Pancreas (tissue), 10 donors: ENCODE measurements at regions not wholly inside any gene's neighbourhood (a gene's known extent, or its start where the extent isn't known, plus 50 kb on each side); places are given as distances from the start of the nearest gene placed in this dataset.

Experiments
- ATAC-seq, 4 donors: fragments of 200-7000 bp; cut with Tn5 transposase; one replicate each; pipeline versions ENCODE4 v1.8.0 to v1.9.1; 2020; ENCODE audit warnings: mild to moderate bottlenecking in 4 of 4, moderate library complexity in 4 of 4
- DNase-seq, 6 donors: peaks; one replicate each; pipeline ENCODE4 v3.0.0-alpha.2; 2020
- FAIRE-seq: peaks from 2 replicates; lab custom pipeline; 2012; peaks lifted over from hg19 to GRCh38; lab: Jason Lieb, UNC
- H3K27ac ChIP-seq, 4 donors: fragments of 200-600 bp; sonication (generic); 1 replicate in 3 of 4; 2 replicates in 1 of 4; pipeline versions ENCODE4 v1.5.0 to v1.8.0; 2020
- H3K27me3 ChIP-seq, 4 donors: fragments of 200-600 bp; one replicate each; pipeline ENCODE4 v1.8.0; 2021
- H3K36me3 ChIP-seq, 3 donors: fragments of 200-600 bp; sonication (generic) in 1 of 3; one replicate each; pipeline versions ENCODE4 v1.5.0 to v1.8.0; 2020 to 2021
- H3K4me1 ChIP-seq, 3 donors: fragments of 200-600 bp; one replicate each; pipeline ENCODE4 v1.8.0; 2021
- H3K4me3 ChIP-seq, 4 donors: fragments of 200-600 bp; sonication (generic) in 2 of 4; one replicate each; pipeline versions ENCODE4 v1.5.0 to v1.8.0; 2020 to 2021
- H3K9me3 ChIP-seq, 4 donors: fragments of 200-600 bp; one replicate each; pipeline ENCODE4 v1.8.0; 2021
- WGBS, 2 donors: extraction: QIAGEN DNeasy Blood & Tissue Kit; methylation state at CpG; one replicate each; pipeline ENCODE4 v1.1.7; 2013; 5-methylcytosine and 5-hydroxymethylcytosine counted together
- intact Hi-C, 3 donors: fragments of 100-400 bp; cut with DNase I; formaldehyde crosslinking; loops; one replicate each; pipeline versions ENCODE4 v1.11.1 to v1.14.2; 2022
- TF ChIP-seq, protein P1 (sequence below), 4 donors: fragments of 200-600 bp; sonication (generic) in 3 of 4; IDR thresholded peaks; one replicate each; pipeline versions ENCODE4 v1.5.0 to v1.8.0; 2021; ENCODE audit warnings: antibody characterized with exemption in 4 of 4
- donor health status: healthy with polysubstance abuse.
- donor health status: DM: no; HTN: no; CAD: no; lungs with moderate emphysema.
- donor health status: DM: no; HTN: no; CAD: no.
- donor health status: control.
- donor health status: control.
- donor health status: Bipolar disorder and iron deficiency.
- donor health status: DM: yes; HTN: yes; CAD: no.
- donor health status: DM: no; HTN: no; CAD: no.
- donor health status: DM: no; HTN: no; CAD: no.
- donor health status: DM: yes; HTN: yes; CAD: no.

DNA sequence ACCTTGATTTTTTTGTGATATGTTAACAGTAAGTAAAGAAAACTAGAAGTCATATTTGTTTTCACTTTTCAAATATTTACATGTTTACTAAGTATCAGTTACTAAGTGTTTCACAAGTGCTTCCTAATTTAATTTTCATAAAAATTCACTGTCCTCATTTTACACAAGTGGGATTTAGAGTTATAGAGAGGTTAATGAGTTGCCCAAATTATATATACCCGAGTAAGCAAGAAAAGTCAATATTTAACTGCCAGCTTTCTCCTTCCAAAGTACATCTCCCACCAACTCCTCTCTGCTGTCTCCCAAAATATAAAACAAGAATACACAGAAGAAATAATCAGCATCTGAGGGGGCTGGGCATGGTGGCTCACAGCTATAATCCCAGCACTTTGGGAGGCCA lies 896.7 kb upstream of the ANO3 start:
- intact Hi-C loops, result no loop called here
- DNase-seq (no peak), ATAC-seq (no peak)

DNA sequence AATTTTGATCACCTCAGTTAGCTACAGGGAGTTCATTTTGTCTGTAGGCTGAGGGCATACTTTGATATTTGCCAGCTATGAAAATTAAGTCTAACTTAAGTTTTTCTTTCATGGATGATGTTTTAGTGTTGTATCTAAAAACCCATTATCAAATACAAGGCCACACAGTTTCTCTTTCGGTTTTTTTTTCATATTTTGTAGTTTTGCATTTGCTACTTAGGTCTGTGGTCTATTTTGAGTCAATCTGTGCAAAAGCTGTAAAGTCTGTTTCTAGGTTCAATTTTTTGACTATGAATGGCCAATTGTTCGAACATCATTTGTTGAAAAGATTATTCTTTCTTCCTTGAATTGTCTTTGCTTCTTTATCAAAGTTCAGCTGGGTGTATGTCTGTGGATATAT lies 895.6 kb upstream of the ANO3 start:
- no peak overlapping the region for H3K27ac ChIP-seq
- no peak for DNase-seq
- no peaks in the 10 kb centered on the region for H3K36me3 ChIP-seq
- H3K4me1 ChIP-seq, result no peaks in the 10 kb centered on the region
- WGBS, 2 donors, result 47 to 51% methylated on average over 2 of the region's 2 CpGs
- TF ChIP-seq, protein P1, sequence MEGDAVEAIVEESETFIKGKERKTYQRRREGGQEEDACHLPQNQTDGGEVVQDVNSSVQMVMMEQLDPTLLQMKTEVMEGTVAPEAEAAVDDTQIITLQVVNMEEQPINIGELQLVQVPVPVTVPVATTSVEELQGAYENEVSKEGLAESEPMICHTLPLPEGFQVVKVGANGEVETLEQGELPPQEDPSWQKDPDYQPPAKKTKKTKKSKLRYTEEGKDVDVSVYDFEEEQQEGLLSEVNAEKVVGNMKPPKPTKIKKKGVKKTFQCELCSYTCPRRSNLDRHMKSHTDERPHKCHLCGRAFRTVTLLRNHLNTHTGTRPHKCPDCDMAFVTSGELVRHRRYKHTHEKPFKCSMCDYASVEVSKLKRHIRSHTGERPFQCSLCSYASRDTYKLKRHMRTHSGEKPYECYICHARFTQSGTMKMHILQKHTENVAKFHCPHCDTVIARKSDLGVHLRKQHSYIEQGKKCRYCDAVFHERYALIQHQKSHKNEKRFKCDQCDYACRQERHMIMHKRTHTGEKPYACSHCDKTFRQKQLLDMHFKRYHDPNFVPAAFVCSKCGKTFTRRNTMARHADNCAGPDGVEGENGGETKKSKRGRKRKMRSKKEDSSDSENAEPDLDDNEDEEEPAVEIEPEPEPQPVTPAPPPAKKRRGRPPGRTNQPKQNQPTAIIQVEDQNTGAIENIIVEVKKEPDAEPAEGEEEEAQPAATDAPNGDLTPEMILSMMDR (IDR thresholded peaks at IDR 0.05), result no peak
- H3K4me3 ChIP-seq, result no peak overlapping the region
- no peaks in the 10 kb centered on the region for H3K9me3 ChIP-seq
- H3K27me3 ChIP-seq, result peaks cover 0 to 5% (median 0%) of the 10 kb centered on the region in 4 donors
- FAIRE-seq, result no peak
- intact Hi-C loops, result no loop called here
- no peak for ATAC-seq

More for the DNA sequence above, 896.7 kb upstream of the ANO3 start:
- Histone ChIP-seq H3K4me1 (no peaks in the 10 kb centered on the region), H3K4me3 (no peak overlapping the region), H3K36me3 (no peaks in the 10 kb centered on the region), H3K27me3 (peaks cover 0 to 5% (median 0%) of the 10 kb centered on the region in 4 donors), H3K27ac (no peak overlapping the region), H3K9me3 (no peaks in the 10 kb centered on the region)
- TF ChIP-seq, protein P1 (IDR thresholded peaks at IDR 0.05), result no peak
- FAIRE-seq, result no peak
- WGBS, 2 donors, result 8 to 12% methylated on average over 1 of the region's 1 CpG

DNA sequence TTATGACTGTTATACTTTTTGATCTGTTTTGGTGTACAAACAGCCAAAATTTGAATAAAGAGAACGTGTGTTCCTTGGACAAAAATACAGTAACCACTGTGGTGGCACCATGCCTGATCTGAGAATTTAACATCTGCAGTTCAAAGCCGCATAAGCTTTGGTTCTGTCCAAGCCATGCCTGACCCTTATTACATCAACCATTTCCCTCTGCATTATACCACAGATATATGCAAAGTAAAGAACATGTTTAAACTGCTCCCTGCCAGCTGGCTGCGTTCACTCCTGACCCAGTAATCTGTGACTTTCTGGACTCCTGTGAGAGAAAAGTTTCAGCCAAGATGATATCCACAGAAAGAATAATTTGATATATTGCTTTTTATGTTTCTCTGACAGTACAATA lies 890.5 kb upstream of the ANO3 start:
- peaks cover 0 to 5% (median 0%) of the 10 kb centered on the region in 4 donors for H3K27me3 ChIP-seq
- ATAC-seq (no peak), DNase-seq (no peak), FAIRE-seq (no peak)
- 27 to 30% methylated on average over 3 of the region's 3 CpGs for WGBS, 2 donors
- H3K4me1 ChIP-seq, result peaks cover 0 to 9% (median 4%) of the 10 kb centered on the region in 3 donors
- no peaks in the 10 kb centered on the region for H3K36me3 ChIP-seq
- TF ChIP-seq, protein P1 (IDR thresholded peaks at IDR 0.05), result no peak
- H3K4me3 ChIP-seq, result no peak overlapping the region
- no peak overlapping the region for H3K27ac ChIP-seq
- no peaks in the 10 kb centered on the region for H3K9me3 ChIP-seq
- intact Hi-C loops, result no loop called here

DNA sequence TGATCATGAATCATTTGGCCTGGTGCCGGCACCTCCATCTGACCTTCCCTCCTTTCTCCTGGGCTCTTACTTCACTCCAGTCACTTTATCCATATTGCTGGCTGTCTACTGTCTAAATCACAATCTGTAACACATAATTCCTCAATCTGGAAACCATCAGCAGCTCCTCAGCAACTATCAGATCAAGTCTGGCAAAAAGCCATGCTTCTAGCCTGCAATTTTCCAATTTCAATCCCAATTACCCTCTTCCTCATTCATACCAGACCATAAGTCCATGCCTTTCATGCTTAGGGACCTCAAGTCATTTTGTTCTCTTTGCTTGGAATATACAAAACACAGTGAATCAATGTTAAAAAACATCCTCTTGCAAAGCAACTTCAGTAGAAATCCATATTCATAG lies 882.8 kb upstream of the ANO3 start:
- no peak overlapping the region for H3K4me3 ChIP-seq
- 70 to 77% methylated on average over 1 of the region's 1 CpG for WGBS, 2 donors
- intact Hi-C loops, result no loop called here
- DNase-seq, result no peak
- no peak for FAIRE-seq
- no peak for ATAC-seq
- H3K4me1 ChIP-seq, result no peaks in the 10 kb centered on the region
- no peaks in the 10 kb centered on the region for H3K9me3 ChIP-seq
- H3K27me3 ChIP-seq, result no peaks in the 10 kb centered on the region
- TF ChIP-seq, protein P1 (IDR thresholded peaks at IDR 0.05), result no peak
- H3K27ac ChIP-seq, result no peak overlapping the region
- no peaks in the 10 kb centered on the region for H3K36me3 ChIP-seq

DNA sequence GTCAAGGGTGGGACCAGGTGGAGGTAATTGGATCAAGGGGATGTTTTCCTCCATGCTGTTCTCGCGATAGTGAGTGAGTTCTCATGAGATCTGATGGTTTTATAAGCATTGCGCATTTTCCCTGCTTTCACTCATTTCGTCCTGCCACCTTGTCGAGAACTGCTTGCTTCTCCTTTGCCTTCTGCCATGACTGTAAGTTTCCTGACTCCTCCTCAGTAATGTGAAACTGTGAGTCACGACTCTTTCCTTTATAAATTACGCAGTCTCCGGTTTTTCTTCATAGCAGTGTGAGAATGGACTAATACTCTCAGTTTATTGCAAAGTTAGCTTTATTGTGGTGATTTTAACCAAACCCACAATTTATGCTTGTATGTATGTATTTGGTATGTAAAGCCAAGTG lies 878.5 kb upstream of the ANO3 start:
- WGBS, 2 donors, result 78 to 86% methylated on average over 8 of the region's 8 CpGs
- H3K27ac ChIP-seq, result no peak overlapping the region
- no peaks in the 10 kb centered on the region for H3K4me1 ChIP-seq
- H3K4me3 ChIP-seq, result no peak overlapping the region
- no peak for FAIRE-seq
- no peaks in the 10 kb centered on the region for H3K36me3 ChIP-seq
- intact Hi-C loops, result no loop called here
- DNase-seq, result no peak
- no peaks in the 10 kb centered on the region for H3K27me3 ChIP-seq
- H3K9me3 ChIP-seq, result no peaks in the 10 kb centered on the region
- no peak for ATAC-seq
- TF ChIP-seq, protein P1 (IDR thresholded peaks at IDR 0.05), result no peak
